Memory B cell (primary cell): ENCODE measurements at regions not wholly inside any gene's neighbourhood (a gene's known extent, or its start where the extent isn't known, plus 50 kb on each side); places are given as distances from the start of the nearest gene placed in this dataset.
"Not testable (repeated sequence)": the region's sequence is repeated elsewhere in the genome, so short reads cannot be mapped to it uniquely, and the experiment has no call there.

Experiments
- ATAC-seq: fragments of 150-1000 bp; cut with Tn5 transposase; 2 replicates; pipeline ENCODE4 v1.10.0; 2021; ENCODE audit warnings: low read depth, mild to moderate bottlenecking, moderate library complexity
- DNase-seq, 2 donors: peaks; one replicate each; pipeline ENCODE4 v3.0.0; 2022; ENCODE audit warnings: low spot score in 2 of 2
- H3K27ac Mint-ChIP-seq: one replicate; pipeline ENCODE4 v1.8.0; 2022; ENCODE audit warnings: mild to moderate bottlenecking, moderate library complexity, mixed read lengths
- H3K27me3 Mint-ChIP-seq: one replicate; pipeline ENCODE4 v1.8.0; 2022; ENCODE audit warnings: mixed read lengths
- H3K36me3 Mint-ChIP-seq: one replicate; pipeline ENCODE4 v1.8.0; 2022; ENCODE audit warnings: mild to moderate bottlenecking, mixed read lengths
- H3K4me1 Mint-ChIP-seq: one replicate; pipeline ENCODE4 v1.8.0; 2022; ENCODE audit warnings: mixed read lengths
- H3K4me3 Mint-ChIP-seq: one replicate; pipeline ENCODE4 v1.8.0; 2022; ENCODE audit warnings: mild to moderate bottlenecking, moderate library complexity, mixed read lengths
- H3K9me3 Mint-ChIP-seq: one replicate; pipeline ENCODE4 v1.8.0; 2022; ENCODE audit warnings: mixed read lengths

GRCh38 chr5:153939101-153939500 is 99.6 kb downstream of the FAM114A2 start:
- H3K4me1 Mint-ChIP-seq = no peaks in the 10 kb centered on the region
- peaks cover 25% of the 10 kb centered on the region for H3K9me3 Mint-ChIP-seq
- H3K27me3 Mint-ChIP-seq = peaks cover 5% of the 10 kb centered on the region
- H3K4me3 Mint-ChIP-seq = no peak overlapping the region
- H3K36me3 Mint-ChIP-seq = peaks cover 9% of the 10 kb centered on the region
- no peak for DNase-seq
- no peak overlapping the region for H3K27ac Mint-ChIP-seq
- no peak for ATAC-seq

GRCh38 chr5:153938191-153938842 is 100.4 kb downstream of the FAM114A2 start:
- H3K4me3 Mint-ChIP-seq = no peak overlapping the region
- DNase-seq = no peak
- no peak for ATAC-seq
- no peaks in the 10 kb centered on the region for H3K4me1 Mint-ChIP-seq
- peaks cover 4% of the 10 kb centered on the region for H3K27me3 Mint-ChIP-seq
- peaks cover 9% of the 10 kb centered on the region for H3K36me3 Mint-ChIP-seq
- H3K27ac Mint-ChIP-seq = no peak overlapping the region
- peaks cover 24% of the 10 kb centered on the region for H3K9me3 Mint-ChIP-seq

- Mint-ChIP-seq H3K4me3 (no peak overlapping the region), H3K9me3 (peaks cover 21% of the 10 kb centered on the region), H3K27ac (no peak overlapping the region), H3K4me1 (no peaks in the 10 kb centered on the region), H3K27me3 (peaks cover 2% of the 10 kb centered on the region), H3K36me3 (peaks cover 9% of the 10 kb centered on the region)
- DNase-seq (no peak), ATAC-seq (no peak)
Observed at GRCh38 chr5:153937661-153938060, 101.0 kb downstream of the FAM114A2 start.

- H3K4me3 Mint-ChIP-seq, DNase-seq, H3K4me1 Mint-ChIP-seq, H3K36me3 Mint-ChIP-seq, H3K27ac Mint-ChIP-seq, ATAC-seq, H3K27me3 Mint-ChIP-seq: not testable (repeated sequence)
- peaks cover 11% of the 10 kb centered on the region for H3K9me3 Mint-ChIP-seq
Observed at GRCh38 chr5:153935151-153935550, 103.6 kb downstream of the FAM114A2 start.

GRCh38 chr5:153926201-153926600 is 112.5 kb downstream of the FAM114A2 start:
- ATAC-seq = no peak

GRCh38 chr5:153919161-153919560 is 119.5 kb downstream of the FAM114A2 start:
- ATAC-seq (no peak), DNase-seq (no peak)
- Mint-ChIP-seq H3K4me3 (no peak overlapping the region), H3K27me3 (peaks cover 9% of the 10 kb centered on the region), H3K4me1 (no peaks in the 10 kb centered on the region), H3K27ac (no peak overlapping the region), H3K9me3 (peaks cover 10% of the 10 kb centered on the region), H3K36me3 (peaks cover 4% of the 10 kb centered on the region)

More at GRCh38 chr5:153926201-153926600, 112.5 kb downstream of the FAM114A2 start:
- H3K27ac Mint-ChIP-seq = no peak overlapping the region
- H3K27me3 Mint-ChIP-seq = peaks cover 9% of the 10 kb centered on the region
- no peak overlapping the region for H3K4me3 Mint-ChIP-seq
- no peak for DNase-seq
- H3K36me3 Mint-ChIP-seq = no peaks in the 10 kb centered on the region
- no peaks in the 10 kb centered on the region for H3K4me1 Mint-ChIP-seq
- H3K9me3 Mint-ChIP-seq = no peaks in the 10 kb centered on the region

- Mint-ChIP-seq H3K36me3 (no peaks in the 10 kb centered on the region), H3K4me3 (no peak overlapping the region), H3K4me1 (no peaks in the 10 kb centered on the region), H3K27ac (no peak overlapping the region), H3K9me3 (no peaks in the 10 kb centered on the region), H3K27me3 (peaks cover 5% of the 10 kb centered on the region)
- ATAC-seq = no peak
- DNase-seq = no peak
Observed at GRCh38 chr5:153907170-153907775, 131.4 kb downstream of the FAM114A2 start.

GRCh38 chr5:153905219-153905618 is 133.5 kb downstream of the FAM114A2 start:
- Mint-ChIP-seq H3K9me3 (no peaks in the 10 kb centered on the region), H3K36me3 (no peaks in the 10 kb centered on the region), H3K4me1 (no peaks in the 10 kb centered on the region), H3K27ac (no peak overlapping the region), H3K4me3 (no peak overlapping the region), H3K27me3 (peaks cover 5% of the 10 kb centered on the region)
- DNase-seq (no peak), ATAC-seq (no peak)

GRCh38 chr5:153903321-153903720 is 135.4 kb downstream of the FAM114A2 start:
- Mint-ChIP-seq H3K9me3 (no peaks in the 10 kb centered on the region), H3K4me1 (no peaks in the 10 kb centered on the region), H3K4me3 (no peak overlapping the region), H3K27me3 (peaks cover 4% of the 10 kb centered on the region), H3K36me3 (no peaks in the 10 kb centered on the region), H3K27ac (no peak overlapping the region)
- ATAC-seq (no peak), DNase-seq (no peak)

GRCh38 chr5:153902016-153902415 is 136.7 kb downstream of the FAM114A2 start:
- Mint-ChIP-seq H3K27me3 (peaks cover 2% of the 10 kb centered on the region), H3K4me3 (no peak overlapping the region), H3K27ac (no peak overlapping the region), H3K4me1 (no peaks in the 10 kb centered on the region), H3K9me3 (no peaks in the 10 kb centered on the region), H3K36me3 (no peaks in the 10 kb centered on the region)
- DNase-seq (no peak), ATAC-seq (no peak)

GRCh38 chr5:153901449-153901848 is 137.3 kb downstream of the FAM114A2 start:
- no peaks in the 10 kb centered on the region for H3K36me3 Mint-ChIP-seq
- ATAC-seq = no peak
- H3K27ac Mint-ChIP-seq = no peak overlapping the region

GRCh38 chr5:153900703-153901395 is 137.9 kb downstream of the FAM114A2 start:
- peaks cover 3% of the 10 kb centered on the region for H3K4me1 Mint-ChIP-seq
- no peak overlapping the region for H3K27ac Mint-ChIP-seq
- no peak for DNase-seq
- H3K9me3 Mint-ChIP-seq = no peaks in the 10 kb centered on the region
- no peak overlapping the region for H3K4me3 Mint-ChIP-seq
- ATAC-seq = no peak
- no peaks in the 10 kb centered on the region for H3K27me3 Mint-ChIP-seq
- no peaks in the 10 kb centered on the region for H3K36me3 Mint-ChIP-seq

More at GRCh38 chr5:153901449-153901848, 137.3 kb downstream of the FAM114A2 start:
- Mint-ChIP-seq H3K4me3 (no peak overlapping the region), H3K4me1 (peaks cover 3% of the 10 kb centered on the region), H3K27me3 (no peaks in the 10 kb centered on the region), H3K9me3 (no peaks in the 10 kb centered on the region)
- DNase-seq = no peak

GRCh38 chr5:153899746-153900145 is 139.0 kb downstream of the FAM114A2 start:
- Mint-ChIP-seq H3K27ac (no peak overlapping the region), H3K9me3 (no peaks in the 10 kb centered on the region), H3K4me1 (peaks cover 3% of the 10 kb centered on the region), H3K4me3 (no peak overlapping the region), H3K27me3 (no peaks in the 10 kb centered on the region), H3K36me3 (no peaks in the 10 kb centered on the region)
- ATAC-seq (no peak), DNase-seq (no peak)

- Mint-ChIP-seq H3K9me3 (no peaks in the 10 kb centered on the region), H3K36me3 (no peaks in the 10 kb centered on the region), H3K27me3 (no peaks in the 10 kb centered on the region), H3K4me1 (peaks cover 3% of the 10 kb centered on the region), H3K4me3 (no peak overlapping the region), H3K27ac (no peak overlapping the region)
- no peak for DNase-seq
- ATAC-seq = peak; percentile 42
Observed at GRCh38 chr5:153896701-153897100, 142.0 kb downstream of the FAM114A2 start.
